PC-3 (cell line): ENCODE measurements at regions not wholly inside any gene's neighbourhood (a gene's known extent, or its start where the extent isn't known, plus 50 kb on each side); places are given as distances from the start of the nearest gene placed in this dataset.
A peak's percentile ranks its signal among the peaks of the same experiment; 100 is the strongest.

Experiments used
- ATAC-seq: fragments of 200-7000 bp; cut with Tn5 transposase; 2 replicates; pipeline ENCODE4 v1.9.1; 2020; ENCODE audit warnings: mild to moderate bottlenecking, moderate library complexity
- BruUV-seq: library from RNA; stranded (reverse); fragments of 400-500 nt; replicated peaks from 2 replicates; lab custom pipeline; 2021; lab: Mats Ljungman, UMichigan
- CTCF ChIA-PET: fragments of 300-600 bp; sonication (Branson Sonifier 250); formaldehyde crosslinking; loops from one replicate; lab custom pipeline; 2022; ENCODE audit warnings: antibody characterized with exemption; lab: Charles Lee
- POLR2A ChIA-PET: fragments of 300-600 bp; sonication (Branson Sonifier 250); formaldehyde crosslinking; loops from one replicate; lab custom pipeline; 2022; ENCODE audit warnings: antibody characterized with exemption; ENCODE audit not compliant: unreplicated experiment; lab: Charles Lee
- DNase-seq: peaks from one replicate; pipeline ENCODE4 v3.0.0-alpha.2; 2015
- H2AFZ ChIP-seq: fragments of 300-600 bp; sonication (generic); 2 replicates; pipeline ENCODE4 v1.6.0; 2016; ENCODE audit warnings: antibody characterized with exemption, low read length
- H3F3A ChIP-seq: fragments of 300-600 bp; sonication (generic); one replicate; pipeline ENCODE4 v1.6.0; 2017; ENCODE audit warnings: antibody characterized with exemption, low read length, control low read depth, mild to moderate bottlenecking; ENCODE audit not compliant: unreplicated experiment
- H3K27ac ChIP-seq: fragments of 300-600 bp; sonication (generic); 2 replicates; pipeline ENCODE4 v1.5.1; 2016; ENCODE audit warnings: mild to moderate bottlenecking, low read length
- H3K27me3 ChIP-seq: fragments of 300-600 bp; sonication (generic); 2 replicates; pipeline ENCODE4 v1.6.1; 2016; ENCODE audit warnings: low read length, mixed read lengths
- H3K36me3 ChIP-seq: fragments of 300-600 bp; sonication (generic); 2 replicates; pipeline ENCODE4 v1.6.1; 2016; ENCODE audit warnings: low read depth, mixed run types, low read length, mixed read lengths
- H3K4me1 ChIP-seq: fragments of 300-600 bp; sonication (generic); 2 replicates; pipeline ENCODE4 v1.5.1; 2016; ENCODE audit warnings: low read length; ENCODE audit not compliant: insufficient read depth
- H3K4me2 ChIP-seq: fragments of 300-600 bp; sonication (generic); 2 replicates; pipeline ENCODE4 v1.6.0; 2016; ENCODE audit warnings: low read length
- H3K4me3 ChIP-seq: fragments of 300-600 bp; sonication (generic); 2 replicates; pipeline ENCODE4 v1.5.1; 2016; ENCODE audit warnings: mild to moderate bottlenecking, low read length, mixed read lengths
- H3K79me2 ChIP-seq: fragments of 300-600 bp; sonication (generic); 2 replicates; pipeline ENCODE4 v1.6.1; 2017; ENCODE audit warnings: low read length, mixed read lengths
- H3K9ac ChIP-seq: fragments of 300-600 bp; sonication (generic); 2 replicates; pipeline ENCODE4 v1.6.0; 2016; ENCODE audit warnings: mild to moderate bottlenecking, low read length
- H3K9me2 ChIP-seq: fragments of 300-600 bp; sonication (generic); replicated peaks from 2 replicates; pipeline ENCODE4 v1.6.1; 2016; ENCODE audit warnings: mixed run types, low read length, mixed read lengths
- H3K9me3 ChIP-seq: fragments of 300-600 bp; sonication (generic); 2 replicates; pipeline ENCODE4 v1.6.1; 2016; ENCODE audit warnings: low read length, mixed read lengths
- H4K20me1 ChIP-seq: fragments of 300-600 bp; sonication (generic); 2 replicates; pipeline ENCODE4 v1.6.1; 2016; ENCODE audit warnings: low read length, mixed read lengths
- CTCF ChIP-seq: fragments of 300-600 bp; sonication (generic); conservative IDR thresholded peaks from 2 replicates; pipeline ENCODE4 v1.5.1; 2017; ENCODE audit warnings: antibody characterized with exemption, low read depth, mild to moderate bottlenecking, low read length
- EZH2 ChIP-seq: fragments of 300-600 bp; sonication (generic); IDR thresholded peaks from one replicate; pipeline ENCODE4 v1.6.1; 2017; ENCODE audit warnings: antibody characterized with exemption, mild to moderate bottlenecking, low read length; ENCODE audit not compliant: unreplicated experiment
- EZH2phosphoT487 ChIP-seq: fragments of 300-600 bp; sonication (generic); IDR thresholded peaks from 2 replicates; pipeline ENCODE4 v1.6.1; 2018; ENCODE audit warnings: mild to moderate bottlenecking, antibody characterized with exemption, low read length, borderline replicate concordance
- intact Hi-C: fragments of 100-400 bp; cut with micrococcal nuclease; formaldehyde crosslinking; loops from 2 replicates; pipeline ENCODE4 v1.9.0; 2023

- ChIA-PET POLR2A (no interaction called here), CTCF (no interaction called here)
- TF ChIP-seq CTCF (no peak), EZH2 (no peak)
- H3K27ac ChIP-seq, result 0 out of 2 replicates have a peak overlapping the region, but pooled peaks have one; percentile 14
- intact Hi-C loops, result loop anchor here (10.0 kb wide), 1 partner anchor 292 kb away; no protein-coding TSS in a partner anchor
- DNase-seq (no peak), ATAC-seq (peak; percentile 52)
- H3K4me3 ChIP-seq, result no peak overlapping the region
- peak overlapping the region; percentile 44; the same call in 1 of the 2 replicates for H3K4me2 ChIP-seq
- no peaks in the 10 kb centered on the region for H3K9me2 ChIP-seq
- peaks cover 4% of the 10 kb centered on the region for H3F3A ChIP-seq
- H3K27me3 ChIP-seq, result no peaks in the 10 kb centered on the region
- no peak overlapping the region; the same call in 1 of the 2 replicates for H2AFZ ChIP-seq
- H3K9ac ChIP-seq, result no peak overlapping the region
- peaks cover 50% of the 10 kb centered on the region for H3K4me1 ChIP-seq
- no peaks in the 10 kb centered on the region for H3K36me3 ChIP-seq
- no peaks in the 10 kb centered on the region for H3K79me2 ChIP-seq
- no TSS peak for BruUV-seq
- no peaks in the 10 kb centered on the region for H3K9me3 ChIP-seq
- H4K20me1 ChIP-seq, result no peaks in the 10 kb centered on the region
Observed at GRCh38 chr9:81416476-81417298, 272.7 kb downstream of the TLE1 start.

DNA sequence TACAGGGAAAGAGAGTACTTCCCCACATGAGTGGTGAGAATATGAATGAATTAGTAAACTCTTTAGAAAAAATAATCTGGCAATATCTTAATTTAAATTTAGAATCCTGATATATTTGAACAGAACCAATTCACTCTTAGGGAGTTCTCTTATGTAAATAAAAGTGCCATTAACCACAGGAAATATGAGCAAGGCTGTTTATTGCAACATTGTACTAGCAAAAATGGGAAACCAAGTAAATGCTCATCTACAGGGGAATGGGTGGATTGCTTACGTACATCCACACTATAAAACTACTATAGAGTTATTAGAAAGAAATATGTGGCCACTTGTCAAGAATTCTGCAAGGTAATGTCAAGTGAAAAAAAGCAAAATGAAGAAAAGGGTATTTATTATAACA lies 274.5 kb downstream of the TLE1 start:
- Histone ChIP-seq H3K4me2 (peak overlapping the region; percentile 3; the same call in 1 of the 2 replicates), H3F3A (peaks cover 4% of the 10 kb centered on the region), H3K4me1 (peaks cover 65% of the 10 kb centered on the region), H2AFZ (no peak overlapping the region), H3K27me3 (no peaks in the 10 kb centered on the region), H3K27ac (no peak overlapping the region), H4K20me1 (no peaks in the 10 kb centered on the region), H3K9me3 (no peaks in the 10 kb centered on the region), H3K79me2 (no peaks in the 10 kb centered on the region), H3K4me3 (no peak overlapping the region), H3K9me2 (no peaks in the 10 kb centered on the region), H3K36me3 (no peaks in the 10 kb centered on the region), H3K9ac (no peak overlapping the region)
- intact Hi-C loops, result loop anchor here (5.0 to 10.0 kb wide), 2 partner anchors 77 to 290 kb away; no protein-coding TSS in a partner anchor
- ChIA-PET CTCF (no interaction called here), POLR2A (no interaction called here)
- BruUV-seq, result no TSS peak
- TF ChIP-seq CTCF, result no peak
- no peak for TF ChIP-seq EZH2
- no peak for TF ChIP-seq EZH2phosphoT487
- DNase-seq, result peak; percentile 42
- ATAC-seq, result no peak

GRCh38 chr9:81411961-81412360 lies 277.4 kb downstream of the TLE1 start:
- CTCF ChIA-PET, result no interaction called here
- Histone ChIP-seq H3K27ac (peak overlapping the region; percentile 84), H3K79me2 (no peaks in the 10 kb centered on the region), H3K27me3 (no peaks in the 10 kb centered on the region), H3K36me3 (no peaks in the 10 kb centered on the region), H3F3A (peaks cover 4% of the 10 kb centered on the region), H3K9me3 (no peaks in the 10 kb centered on the region), H3K9me2 (no peaks in the 10 kb centered on the region), H3K9ac (no peak overlapping the region), H2AFZ (no peak overlapping the region), H3K4me3 (no peak overlapping the region), H4K20me1 (no peaks in the 10 kb centered on the region), H3K4me2 (peak overlapping the region; percentile 63), H3K4me1 (peaks cover 60% of the 10 kb centered on the region)
- ATAC-seq, result peak; percentile 83
- no TSS peak for BruUV-seq
- intact Hi-C loops, result loop anchor here (1.0 to 10.0 kb wide), 4 partner anchors 80 to 287 kb away; partner anchors contain the start of gene TLE1
- TF ChIP-seq EZH2 (no peak), CTCF (no peak), EZH2phosphoT487 (no peak)
- POLR2A ChIA-PET, result no interaction called here
- DNase-seq, result peak; percentile 92
